ENCODE measurements at regions not wholly inside any gene's neighbourhood (a gene's known extent, or its start where the extent isn't known, plus 50 kb on each side); places are given as distances from the start of the nearest gene placed in this dataset.
"Not testable (repeated sequence)": the region's sequence is repeated elsewhere in the genome, so short reads cannot be mapped to it uniquely, and the experiment has no call there.

DNA sequence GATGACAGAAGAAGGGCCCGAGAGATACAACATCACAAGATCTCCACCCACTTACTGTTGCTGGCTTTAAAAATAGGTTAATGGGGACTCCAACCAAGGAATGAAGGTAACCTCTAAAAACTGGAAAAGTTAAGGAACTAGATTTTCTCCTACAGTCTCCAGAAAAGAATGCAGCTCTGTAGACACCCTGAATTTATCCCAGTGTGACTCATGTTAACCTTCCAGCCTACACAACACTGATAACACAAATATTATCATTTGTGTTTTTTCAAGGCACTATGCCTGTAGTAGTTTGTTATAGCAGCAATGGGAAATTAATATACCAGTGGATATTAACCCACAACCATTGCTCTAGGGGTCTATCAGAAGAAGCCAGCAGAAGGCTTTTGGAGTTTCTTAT, 730.7 kb upstream of the ZP4 start:
- no peak for DNase-seq

DNA sequence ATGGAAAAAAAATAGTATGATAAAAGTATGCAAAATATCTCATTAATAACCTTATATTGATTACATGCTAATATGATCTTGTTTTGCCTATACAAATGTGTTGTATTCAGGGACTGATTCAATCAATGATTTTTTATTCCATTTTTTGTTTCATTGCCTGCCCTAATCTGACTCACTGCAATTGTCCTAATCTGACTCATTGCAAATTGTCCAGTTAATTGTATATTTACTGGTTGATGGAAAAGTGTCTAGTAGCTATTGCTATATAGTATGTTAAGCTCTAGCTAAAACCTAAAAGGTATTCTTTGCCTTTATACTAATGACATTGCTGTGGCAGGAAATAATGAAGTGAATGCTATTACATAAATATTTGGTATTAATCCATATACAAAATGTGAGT, 728.9 kb upstream of the ZP4 start:
- DNase-seq = no peak

DNA sequence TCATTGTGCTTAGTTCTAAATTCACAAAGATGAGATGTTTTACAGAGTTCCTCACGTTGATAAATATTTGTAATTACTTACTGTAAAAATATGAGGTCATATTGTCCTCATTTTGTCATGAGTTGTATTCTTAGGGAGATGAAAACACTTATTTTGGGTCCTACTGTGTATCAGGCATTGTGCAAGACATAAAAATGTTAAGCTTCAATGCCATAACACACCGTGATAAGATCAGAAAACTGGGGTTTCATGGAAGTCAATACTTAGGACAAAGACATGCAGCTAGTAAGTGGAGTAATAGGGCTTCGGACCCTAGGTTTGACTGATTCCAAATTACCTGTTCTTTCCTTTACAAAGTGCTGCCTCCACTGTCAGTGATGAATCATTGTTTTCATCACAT, 720.7 kb upstream of the ZP4 start:
- DNase-seq = no peak

DNA sequence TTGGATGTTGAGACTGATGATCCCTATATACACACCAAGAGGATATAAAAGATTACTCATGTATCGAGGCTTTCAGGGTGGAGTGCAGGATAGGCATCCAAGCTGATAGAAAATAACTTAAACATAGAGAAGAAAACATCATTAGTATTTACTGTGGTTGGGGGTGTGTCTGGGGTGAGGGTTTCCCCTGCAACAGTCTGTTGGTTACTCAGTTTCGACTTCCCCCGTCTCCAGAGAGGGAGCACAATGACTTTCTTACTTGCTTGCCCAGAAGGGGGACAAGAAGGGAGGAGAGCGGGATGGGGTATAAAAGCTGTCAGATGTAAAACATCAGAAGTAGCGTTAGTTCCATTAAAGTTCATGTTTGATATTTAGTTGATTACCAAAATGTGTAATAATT, 717.4 kb upstream of the ZP4 start:
- DNase-seq = no peak

DNA sequence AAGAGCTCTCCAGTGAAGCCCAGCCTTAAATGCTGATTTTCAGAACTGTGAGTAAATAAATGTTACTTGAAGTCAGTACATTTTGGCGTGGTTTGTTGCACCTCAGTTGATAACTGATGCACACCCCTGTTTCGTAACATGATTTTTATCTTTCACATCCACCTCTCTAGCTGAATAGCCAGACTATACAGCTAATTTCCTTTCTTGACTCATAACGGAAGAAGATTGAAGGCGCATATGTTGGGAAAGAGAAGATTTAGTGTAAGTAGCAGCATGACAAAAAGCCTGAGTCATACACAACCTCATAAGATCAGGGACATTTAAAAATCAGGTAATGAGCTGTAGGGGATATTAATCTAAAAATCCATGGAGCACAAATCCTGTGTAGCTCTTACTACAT, 716.2 kb upstream of the ZP4 start:
- no peak for DNase-seq

DNA sequence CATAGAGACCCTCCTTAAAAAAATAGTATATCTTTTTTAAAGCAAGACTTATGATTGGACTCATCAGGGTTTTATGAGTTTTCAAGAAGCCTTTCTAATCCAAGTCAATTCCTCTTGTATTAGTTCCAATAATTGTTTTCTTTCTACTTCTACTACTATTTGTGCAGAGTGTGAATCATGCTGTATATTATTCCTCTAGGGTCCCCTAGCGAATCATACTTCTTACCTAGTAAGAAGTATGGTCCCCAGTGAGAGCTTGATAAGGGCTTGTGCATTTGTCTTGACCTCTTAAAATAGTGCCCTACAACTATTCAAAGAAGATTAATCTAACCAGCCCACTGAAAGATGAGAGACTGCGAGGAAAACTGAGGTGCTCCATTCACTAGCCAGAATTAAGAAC, 715.7 kb upstream of the ZP4 start:
- DNase-seq = no peak

DNA sequence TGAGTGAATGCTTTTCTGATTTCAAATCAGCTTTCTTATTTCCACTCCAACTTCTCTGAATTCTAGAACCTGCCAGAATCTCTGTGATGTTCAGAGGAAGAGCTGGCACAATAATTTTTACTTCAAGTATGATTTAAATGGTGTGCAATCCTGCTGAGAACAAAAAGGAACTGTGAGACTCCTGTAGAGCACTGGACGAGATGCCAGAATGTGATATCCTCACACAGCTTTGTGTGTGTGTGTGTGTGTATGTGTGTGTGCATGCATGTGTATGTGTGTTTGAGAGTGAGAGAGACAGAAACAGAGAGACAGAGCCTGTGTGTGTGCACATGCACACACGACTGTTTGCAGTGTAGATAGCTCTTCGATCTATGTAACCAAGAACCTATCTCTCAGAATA, 713.6 kb upstream of the ZP4 start:
- DNase-seq = no peak

DNA sequence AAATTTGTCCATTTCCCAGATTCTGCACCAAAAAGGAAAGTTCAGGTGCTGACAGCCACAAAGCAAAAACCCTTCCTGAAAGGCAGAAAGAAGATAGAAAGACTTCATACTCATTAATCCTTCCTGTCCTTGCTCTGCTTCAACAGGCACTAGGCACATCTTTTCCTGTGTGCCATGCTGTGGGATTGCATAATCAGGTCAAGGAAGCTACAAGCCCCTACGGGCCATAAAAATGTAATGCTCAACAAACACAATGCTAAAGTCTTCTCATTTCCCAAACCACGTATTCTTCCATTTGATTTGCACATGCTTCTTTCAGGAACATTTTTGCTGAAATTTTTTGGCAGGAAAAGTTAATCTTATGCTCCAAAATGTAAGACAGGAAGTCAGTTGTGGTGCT, 710.9 kb upstream of the ZP4 start:
- not testable (repeated sequence) for DNase-seq

DNA sequence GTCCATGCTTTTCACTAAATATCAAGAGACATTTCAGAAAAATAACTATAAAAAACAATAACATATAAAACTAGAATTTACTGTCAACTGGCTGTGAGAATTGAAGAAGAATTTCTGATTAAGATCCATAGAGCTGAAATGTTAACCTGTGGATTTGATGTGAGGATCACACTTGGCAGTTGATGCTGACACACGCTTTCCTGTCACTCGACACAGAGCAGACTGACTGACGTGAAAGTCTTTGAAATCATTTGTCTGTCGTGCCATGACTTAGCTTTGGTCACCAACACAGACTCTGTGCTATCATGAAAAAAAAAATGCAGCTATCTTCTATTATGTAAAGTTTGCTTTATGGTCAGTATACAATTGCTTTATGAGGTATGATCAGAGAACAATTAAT, 706.0 kb upstream of the ZP4 start:
- DNase-seq = no peak

DNA sequence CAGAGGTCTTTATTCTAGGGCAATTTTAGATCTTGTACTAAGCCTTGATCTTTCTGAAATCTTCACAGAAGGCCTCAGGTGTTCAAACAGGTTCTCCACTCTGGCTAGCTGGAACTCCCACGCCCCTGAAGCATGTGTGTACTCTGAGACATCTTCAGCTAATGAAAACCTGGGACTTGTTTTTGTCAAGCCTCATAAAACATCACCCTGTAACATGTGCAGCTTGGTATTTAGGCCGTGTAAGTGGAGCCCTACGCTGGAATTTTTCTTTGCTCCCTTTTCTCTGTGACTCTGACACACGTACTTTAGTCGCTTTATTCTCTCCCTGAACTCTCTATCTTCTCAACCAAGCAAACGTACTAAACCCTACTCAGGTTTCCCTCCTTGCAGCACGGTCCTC, 701.9 kb upstream of the ZP4 start:
- no peak for DNase-seq

DNA sequence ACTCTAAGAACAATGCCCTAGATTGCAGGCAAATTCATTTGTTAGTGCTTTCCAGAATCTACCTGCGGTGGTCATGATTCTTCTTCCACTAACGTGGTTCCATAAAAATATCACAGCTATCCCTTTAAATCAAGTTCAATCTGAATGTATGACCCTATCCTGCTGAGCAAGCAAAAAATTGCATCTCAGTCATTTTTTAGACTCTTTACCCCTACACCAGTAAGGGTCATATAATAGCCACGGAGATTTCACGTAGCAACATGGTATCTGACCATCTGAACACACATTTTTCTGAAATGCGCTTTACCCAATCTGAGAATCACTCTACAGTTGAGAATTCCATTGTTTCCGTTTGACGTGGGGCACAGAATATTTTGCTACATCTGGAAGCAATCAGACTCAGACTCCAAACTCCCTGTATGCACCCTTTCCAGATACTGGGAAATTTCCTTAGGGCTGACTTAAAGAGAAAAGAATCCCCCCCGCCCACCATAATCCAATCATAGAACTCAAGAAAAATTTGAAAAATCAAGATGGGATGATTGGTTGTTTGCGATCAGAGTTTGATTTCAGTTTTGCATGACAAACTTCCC, 699.2 kb upstream of the ZP4 start:
- DNase-seq = no peak

DNA sequence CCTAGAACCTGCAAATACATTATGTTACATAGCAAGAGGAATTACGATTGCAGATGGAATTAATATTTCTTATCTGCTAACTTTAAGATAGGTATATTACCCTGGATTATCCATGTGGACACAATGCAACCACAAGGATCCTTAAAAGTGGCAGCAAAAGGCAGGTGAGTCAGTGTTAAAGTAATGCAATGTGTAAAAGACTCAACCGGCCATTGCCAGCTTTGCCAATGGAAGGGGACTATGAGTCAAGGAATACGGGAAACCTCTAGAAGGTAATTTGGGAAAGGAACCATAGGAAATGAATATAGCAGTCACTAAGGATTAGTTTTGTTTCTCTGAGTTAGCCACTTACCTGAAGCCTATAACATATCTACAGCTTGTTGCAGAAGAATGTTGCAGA, 692.1 kb upstream of the ZP4 start:
- DNase-seq = no peak

DNA sequence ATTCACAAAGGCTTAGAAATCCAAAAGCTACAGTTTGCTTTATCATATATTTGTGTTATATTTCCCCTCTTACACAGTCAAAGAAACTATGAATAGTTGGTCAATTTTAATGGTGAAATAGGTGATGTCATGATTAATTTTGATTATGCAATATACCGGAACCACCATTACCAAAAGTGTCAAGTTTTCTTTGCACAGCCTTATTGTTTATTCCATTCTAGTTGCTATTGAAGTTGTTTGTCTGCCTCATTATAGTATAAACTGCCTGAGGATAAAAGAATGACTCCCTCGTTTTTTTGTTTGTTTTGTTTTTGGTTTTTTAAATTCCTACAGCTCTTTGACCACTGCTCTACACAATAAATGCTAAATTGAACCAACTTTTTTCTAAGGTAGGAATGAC, 690.6 kb upstream of the ZP4 start:
- no peak for DNase-seq

DNA sequence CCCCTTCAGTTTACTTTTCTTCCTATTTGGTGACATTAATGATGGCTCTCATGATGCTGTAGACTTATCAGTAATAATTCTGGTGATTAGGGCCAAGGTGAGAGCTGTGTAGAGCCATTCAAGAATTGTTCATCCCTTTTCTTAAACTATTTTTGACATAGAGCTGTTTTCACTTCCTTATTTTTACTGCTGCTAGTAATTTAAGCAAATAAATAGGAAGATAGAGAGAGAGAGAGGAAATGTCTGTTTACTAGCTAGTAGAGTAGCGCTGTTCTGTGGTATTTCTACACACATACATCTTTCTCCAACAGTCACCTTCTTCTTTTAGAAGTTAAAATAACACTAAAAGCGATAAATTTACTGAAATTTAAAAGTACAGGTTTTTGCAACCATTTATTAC, 678.0 kb upstream of the ZP4 start:
- DNase-seq = no peak

DNA sequence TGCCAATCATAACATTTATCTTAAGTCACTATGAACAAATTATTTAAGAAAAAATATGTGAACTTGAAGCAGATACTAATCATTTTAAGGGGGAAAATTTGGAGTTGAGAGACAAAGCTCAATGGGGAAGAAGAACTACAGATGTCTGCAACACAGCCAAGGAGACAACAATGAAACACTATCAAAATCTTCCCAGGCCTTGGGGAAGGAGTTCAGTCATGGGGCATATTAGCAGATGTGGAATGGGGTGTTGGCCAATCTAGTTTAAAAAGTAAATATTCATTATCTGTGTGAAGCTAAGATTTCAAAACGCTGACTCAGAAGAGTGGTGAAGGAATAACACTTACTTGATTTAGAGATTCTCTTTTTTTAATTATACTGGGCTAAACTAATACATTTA, 671.6 kb upstream of the ZP4 start:
- no peak for DNase-seq

DNA sequence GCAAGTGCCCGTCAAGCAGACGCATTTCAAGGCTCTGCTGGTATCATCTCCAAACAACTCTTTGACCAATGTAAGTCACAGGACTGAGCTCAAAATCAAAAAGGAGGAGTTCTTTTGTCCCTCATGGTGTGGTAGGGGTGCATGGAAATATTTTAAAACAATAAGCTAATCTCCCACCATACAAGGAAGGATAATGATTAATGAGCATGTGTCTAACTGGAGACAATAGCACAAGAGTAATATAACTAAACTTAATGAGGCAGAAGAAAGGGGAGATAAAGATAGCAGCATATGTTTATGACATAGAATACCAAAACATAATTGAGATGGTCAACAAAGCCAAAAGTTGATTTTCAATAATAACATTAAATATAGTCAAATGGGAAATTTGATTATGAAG, 668.0 kb upstream of the ZP4 start:
- no peak for DNase-seq

DNA sequence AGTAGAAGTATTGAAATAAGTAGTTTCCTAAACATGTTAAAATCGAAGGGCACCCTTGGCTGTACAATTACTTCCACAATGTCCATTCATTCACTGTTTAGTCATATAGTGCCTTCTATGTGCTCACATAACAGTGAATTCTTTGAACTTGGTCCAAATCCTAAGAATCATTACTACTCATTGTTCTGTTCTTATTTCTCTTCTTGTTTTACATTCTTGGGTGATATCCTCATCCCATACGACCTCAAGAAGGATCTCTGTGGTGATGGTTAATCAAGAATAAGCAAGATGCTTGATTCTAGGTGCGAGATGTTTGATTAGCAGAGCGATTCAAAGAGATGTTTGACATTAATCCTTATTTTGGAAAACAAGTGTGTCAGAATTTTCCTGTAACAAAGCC, 667.4 kb upstream of the ZP4 start:
- DNase-seq = no peak

DNA sequence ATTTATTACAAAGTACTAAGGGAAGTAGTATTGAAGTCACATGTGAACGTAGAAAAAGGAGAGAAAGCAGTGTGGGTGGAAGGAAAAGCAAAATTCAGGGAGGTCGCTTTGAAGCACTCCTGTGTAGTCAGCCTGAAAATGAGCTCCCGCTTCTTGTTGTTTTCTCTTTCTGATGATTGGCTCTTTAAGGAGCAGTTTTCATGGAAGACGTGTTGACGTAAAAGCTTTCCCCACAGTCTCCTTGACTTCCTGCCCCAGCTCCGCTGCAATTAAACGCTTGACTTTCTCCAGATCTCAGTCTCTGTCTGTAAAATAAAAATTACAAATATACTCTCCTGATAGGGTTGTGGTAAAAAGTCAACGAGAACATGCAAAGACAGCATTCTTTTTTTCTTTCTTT, 661.5 kb upstream of the ZP4 start:
- no peak for DNase-seq

DNA sequence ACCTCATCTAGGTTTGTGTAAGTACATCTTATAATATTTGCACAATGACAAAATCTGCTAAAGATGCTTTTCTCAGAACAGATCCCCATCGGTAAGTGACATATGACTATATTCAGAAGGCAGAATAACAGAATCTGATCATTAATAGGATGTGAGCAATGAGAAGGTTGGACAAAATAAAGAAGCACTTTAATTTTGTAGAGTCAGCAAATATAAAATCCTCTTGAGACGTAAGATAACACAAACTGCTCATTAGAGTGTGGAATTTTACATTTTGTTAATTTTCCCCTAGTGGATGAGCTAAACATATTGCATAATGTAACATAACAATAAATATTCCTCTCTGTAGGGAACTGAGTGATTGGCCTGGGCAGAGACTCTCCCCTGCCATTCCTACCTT, 658.4 kb upstream of the ZP4 start:
- no peak for DNase-seq

DNA sequence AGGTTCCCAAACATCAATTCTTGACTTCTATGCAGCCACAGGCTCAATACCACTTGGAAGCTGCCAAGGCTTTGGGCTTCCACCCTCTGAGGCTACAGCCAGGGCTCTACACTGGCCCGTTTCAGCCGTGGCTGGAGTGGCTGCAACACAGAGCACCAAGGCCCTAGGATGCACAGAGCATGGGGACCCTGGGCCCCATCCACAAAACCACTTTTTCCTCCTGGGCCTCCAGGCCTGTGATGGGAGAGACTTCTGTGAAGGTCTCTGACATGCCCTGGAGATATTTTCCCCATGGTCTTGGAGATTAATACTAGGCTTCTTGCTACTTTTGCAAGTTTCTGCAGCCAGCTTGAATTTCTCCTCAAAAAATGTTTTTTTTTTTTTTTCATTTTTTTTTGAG, 655.4 kb upstream of the ZP4 start:
- DNase-seq = no peak

DNA sequence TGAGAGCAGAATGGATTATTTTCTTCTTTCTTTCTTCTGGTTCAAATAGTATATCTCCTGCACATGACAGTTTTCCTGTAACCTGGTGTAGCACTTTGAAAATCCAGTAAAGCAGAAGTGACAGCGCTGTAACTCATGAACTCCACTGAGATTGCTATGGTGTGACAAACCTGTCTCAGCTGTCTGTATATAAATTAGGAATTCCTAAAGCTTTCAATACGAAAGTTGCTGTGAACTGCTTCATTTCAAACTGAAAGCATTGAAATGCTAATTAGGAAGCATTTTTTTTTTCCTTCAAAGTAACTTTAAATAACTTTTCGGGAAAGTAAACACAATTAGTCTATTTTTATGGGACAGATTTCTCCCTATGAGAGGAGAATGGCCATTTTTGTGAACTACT, 646.9 kb upstream of the ZP4 start:
- DNase-seq = no peak

DNA sequence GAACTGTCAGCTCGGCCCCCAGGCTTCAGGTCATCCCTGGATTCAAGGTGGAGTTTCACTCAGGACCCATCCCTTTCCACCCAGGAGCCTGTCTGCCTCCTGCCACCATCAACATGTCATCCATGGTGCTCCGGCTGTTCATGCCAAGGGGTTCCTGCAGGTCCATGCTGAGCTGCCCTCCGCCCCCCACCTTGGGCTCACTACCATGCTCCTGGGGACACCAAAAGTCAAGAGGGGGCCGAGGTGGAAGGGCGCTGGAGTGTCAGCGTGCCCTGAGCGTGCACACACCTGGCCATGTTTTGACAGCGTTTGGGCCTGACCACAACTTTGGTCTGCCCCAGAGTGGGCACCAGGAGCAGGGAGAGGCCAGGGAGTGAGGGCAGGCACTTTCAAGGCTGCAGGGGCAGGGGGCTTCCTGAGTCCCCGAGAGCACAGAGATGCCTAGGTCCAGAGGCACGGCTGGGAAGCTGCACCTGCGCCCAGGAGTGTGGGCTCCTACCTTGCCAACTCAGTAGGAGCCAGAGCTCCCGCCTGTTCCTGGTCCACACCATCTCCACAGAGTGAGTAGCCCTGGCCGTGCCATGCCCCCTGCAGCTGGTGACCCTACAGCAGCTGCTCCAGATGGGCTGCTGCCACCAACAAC, 639.6 kb upstream of the ZP4 start:
- DNase-seq = no peak

DNA sequence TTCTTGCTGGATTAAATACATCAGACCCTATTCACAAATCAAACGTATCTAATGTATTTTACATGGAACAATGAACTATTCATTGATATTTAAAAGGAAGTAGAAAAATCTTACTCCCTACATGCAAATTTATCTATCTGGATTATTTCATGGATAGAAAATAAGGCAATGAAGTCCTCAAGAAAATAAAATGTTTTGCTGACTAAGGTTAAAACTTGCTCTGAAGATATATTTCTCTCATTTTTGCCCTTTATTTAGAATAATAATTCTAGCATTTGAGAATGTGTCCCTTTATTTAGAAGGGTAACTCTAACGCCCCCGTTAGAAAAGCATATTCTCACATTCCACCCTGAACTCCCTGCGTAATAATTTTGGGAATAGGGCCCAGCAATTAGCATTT, 627.0 kb upstream of the ZP4 start:
- DNase-seq = no peak

DNA sequence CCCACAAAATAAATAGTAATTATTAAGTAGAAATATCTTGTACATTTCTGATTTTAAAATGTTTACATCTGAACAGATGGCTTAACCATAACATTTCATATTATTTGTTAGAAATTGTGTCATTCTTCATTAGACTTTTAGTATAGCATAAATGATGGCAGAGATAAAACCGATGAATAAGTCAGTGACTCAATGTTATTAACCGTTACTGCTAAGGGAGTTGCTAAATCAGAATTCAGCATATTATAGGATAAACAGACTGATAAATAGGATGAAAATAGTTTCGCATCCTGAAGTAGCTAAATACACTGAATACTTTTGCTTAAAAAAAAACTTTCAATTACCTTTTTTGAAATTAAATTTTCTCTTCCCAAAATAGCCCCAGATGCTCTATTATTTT, 610.6 kb upstream of the ZP4 start:
- no peak for DNase-seq

DNA sequence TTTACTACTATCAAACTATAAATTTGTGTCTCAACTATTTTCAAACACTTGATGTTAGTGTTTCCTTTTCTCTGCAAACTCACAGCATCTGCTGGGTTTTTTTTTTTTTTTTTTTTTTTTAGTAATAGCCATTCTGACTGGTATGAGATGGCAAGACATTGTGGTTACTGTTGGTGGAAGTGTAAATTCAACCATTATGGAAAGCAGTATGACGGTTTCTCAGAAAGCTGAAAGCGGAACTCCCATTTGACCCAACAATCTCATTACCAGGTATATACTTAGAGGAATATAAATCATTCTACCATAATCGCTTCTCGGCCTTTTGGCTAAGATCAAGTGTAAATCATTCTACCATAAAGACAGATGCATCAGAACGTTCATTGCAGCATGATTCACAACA, 608.3 kb upstream of the ZP4 start:
- no peak for DNase-seq

DNA sequence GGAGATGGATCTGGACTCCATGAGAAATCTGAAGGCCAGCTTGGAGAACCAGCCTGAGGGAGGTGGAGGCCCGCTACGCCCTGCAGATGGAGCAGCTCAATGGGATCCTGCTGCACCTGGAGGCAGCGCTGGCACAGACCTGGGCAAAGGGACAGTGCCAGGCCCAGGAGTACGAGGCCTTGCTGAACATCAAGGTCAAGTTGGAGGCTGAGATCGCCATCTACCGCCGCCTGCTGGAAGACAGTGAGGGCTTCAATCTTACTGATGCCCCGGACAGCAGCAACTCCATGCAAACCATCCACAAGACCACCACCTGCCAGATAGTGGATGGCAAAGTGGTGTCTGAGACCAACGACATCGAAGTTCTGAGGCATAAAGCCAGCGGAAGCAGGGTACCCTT, 601.5 kb upstream of the ZP4 start:
- no peak for DNase-seq

Measured in stimulated activated CD4-positive, alpha-beta T cell treated with anti-CD3 and anti-CD28 coated beads, Interleukin-15, amount 100 ng/mL, for 24 hours (primary cell).